AG04449 (cell line): ENCODE measurements at regions not wholly inside any gene's neighbourhood (a gene's known extent, or its start where the extent isn't known, plus 50 kb on each side); places are given as distances from the start of the nearest gene placed in this dataset.

Source experiments
- CTCF ChIA-PET: fragments of 350-600 bp; formaldehyde crosslinking; extraction: SDS; loops from one replicate; lab custom pipeline; 2021; ENCODE audit warnings: antibody characterized with exemption; lab: Yijun Ruan, JAX
- POLR2A ChIA-PET: fragments of 400-600, 350-600 bp; formaldehyde crosslinking; extraction: SDS; loops from one replicate; lab custom pipeline; 2020; ENCODE audit warnings: antibody characterized with exemption, inconsistent platforms; lab: Yijun Ruan, JAX
- DNase-seq: peaks from one replicate; pipeline ENCODE4 v3.0.0-alpha.2; 2010; ENCODE audit warnings: low read depth, low spot score
- H3K4me3 ChIP-seq: 2 replicates; pipeline ENCODE4 v1.5.1; 2011; ENCODE audit warnings: low read depth, mild to moderate bottlenecking, control low read depth, low read length
- CTCF ChIP-seq: IDR thresholded peaks from one replicate; pipeline ENCODE4 v1.5.1; 2011; ENCODE audit warnings: mild to moderate bottlenecking, moderate library complexity, low read length, control low read depth, inconsistent platforms; ENCODE audit not compliant: insufficient read depth; ENCODE audit errors: missing control alignments

DNA sequence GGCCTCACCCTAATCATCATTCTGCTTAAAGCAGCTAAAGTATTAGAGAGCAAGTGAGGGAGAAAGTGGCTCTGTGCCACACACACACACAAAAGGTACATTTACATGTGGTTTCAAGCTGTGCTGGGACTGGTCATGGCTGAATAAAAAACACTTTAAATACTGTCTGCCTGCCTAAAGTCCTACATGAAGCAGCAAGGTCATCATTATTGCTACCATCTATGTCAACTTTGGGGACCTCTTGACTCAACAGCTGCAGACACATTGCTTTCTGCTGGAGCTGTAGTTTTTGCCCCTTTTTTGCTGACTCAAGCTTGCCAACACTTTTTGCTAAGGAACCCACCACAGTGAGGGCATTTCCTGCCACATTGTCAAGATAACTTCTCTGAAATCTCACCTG, 1237.9 kb downstream of the ROBO2 start:
- CTCF ChIA-PET = interaction anchor here (1.2 kb wide), 1 partner anchor 12 kb away, joined by 3 read pairs; no protein-coding TSS in a partner anchor
- POLR2A ChIA-PET = no interaction called here
- no peak for DNase-seq

DNA sequence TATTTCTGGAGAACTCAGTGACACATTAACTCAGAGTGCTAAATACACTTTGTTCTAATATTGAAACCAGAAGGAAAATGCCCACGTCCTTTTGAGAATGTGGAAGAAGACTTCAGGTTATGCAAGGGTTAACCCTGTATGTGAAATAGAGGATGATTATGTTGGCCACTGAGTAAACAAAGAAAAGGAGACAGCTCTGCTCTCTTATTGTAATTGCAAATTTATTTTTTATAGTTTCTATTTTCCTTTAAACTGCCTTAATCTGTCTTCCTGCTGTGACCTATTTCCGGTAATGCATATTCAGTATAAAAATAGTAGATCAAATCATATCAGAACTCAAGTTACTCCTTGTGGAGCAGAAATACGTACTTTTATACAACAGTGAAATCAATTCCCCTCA, 1239.2 kb downstream of the ROBO2 start:
- POLR2A ChIA-PET = no interaction called here
- H3K4me3 ChIP-seq = no peak overlapping the region
- TF ChIP-seq CTCF = no peak
- CTCF ChIA-PET = no interaction called here
- DNase-seq = no peak

More for the DNA sequence above, 1237.9 kb downstream of the ROBO2 start:
- no peak overlapping the region for H3K4me3 ChIP-seq
- no peak for TF ChIP-seq CTCF

DNA sequence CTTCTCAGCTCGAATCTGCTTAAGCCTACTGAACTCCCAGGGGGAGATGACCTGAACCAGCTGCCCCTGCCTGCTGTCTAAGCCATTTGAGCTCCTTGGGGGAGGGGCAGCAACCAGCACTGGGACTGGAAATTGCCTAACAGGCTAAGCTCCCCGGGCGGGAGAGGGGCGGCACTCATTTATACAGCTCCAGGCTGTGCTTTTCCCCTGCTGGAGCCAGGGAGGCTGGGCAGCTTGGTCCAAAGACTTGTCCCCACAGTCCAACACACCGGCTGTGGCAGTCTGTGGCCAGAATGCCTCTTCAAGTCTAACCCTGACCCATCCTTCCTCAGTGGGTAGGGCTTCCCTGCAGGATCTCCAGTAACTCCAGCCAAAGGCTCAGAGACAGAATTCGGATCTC, 1241.5 kb downstream of the ROBO2 start:
- CTCF ChIA-PET = no interaction called here
- no peak overlapping the region for H3K4me3 ChIP-seq
- DNase-seq = no peak
- POLR2A ChIA-PET = no interaction called here
- TF ChIP-seq CTCF = no peak

GRCh38 chr3:78283994-78284393, 1244.1 kb downstream of the ROBO2 start:
- no peak overlapping the region for H3K4me3 ChIP-seq
- ChIA-PET CTCF (no interaction called here), POLR2A (no interaction called here)
- DNase-seq = no peak
- TF ChIP-seq CTCF = no peak

DNA sequence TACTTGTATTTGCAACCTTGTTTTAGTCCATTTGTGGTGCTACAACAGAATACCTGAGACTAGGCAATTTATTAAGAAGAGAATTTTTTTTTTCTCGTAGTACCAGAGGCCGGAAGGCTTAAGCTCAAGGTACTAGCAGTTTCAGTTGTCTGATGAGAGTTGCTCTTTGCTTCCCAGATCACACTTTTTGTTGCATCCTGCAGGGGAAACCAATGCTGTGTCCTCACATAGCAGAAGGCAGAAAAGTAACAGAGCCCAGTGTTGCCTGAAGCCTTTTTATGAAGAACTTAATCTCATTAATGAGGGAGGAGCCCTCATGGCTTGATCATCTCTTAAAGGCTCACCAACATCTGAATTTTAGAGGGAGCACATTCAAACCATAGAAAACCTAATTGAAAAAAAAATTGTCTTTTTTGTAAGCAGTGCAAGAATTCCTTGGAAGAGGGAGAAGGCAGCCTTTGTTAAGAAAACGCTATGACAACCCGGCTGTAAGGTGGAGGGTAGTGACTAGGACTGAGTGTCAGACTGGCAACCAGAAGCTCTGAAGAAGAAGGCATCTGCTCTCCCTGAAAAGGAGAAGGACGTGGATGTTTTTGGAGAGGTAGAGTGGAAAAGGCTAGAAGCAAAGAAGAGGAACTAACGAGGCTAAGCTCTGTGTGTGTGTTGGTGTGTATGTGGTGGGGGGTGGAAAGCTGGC, 1245.3 kb downstream of the ROBO2 start:
- CTCF ChIA-PET = no interaction called here
- POLR2A ChIA-PET = no interaction called here
- TF ChIP-seq CTCF = no peak
- DNase-seq = no peak
- no peak overlapping the region for H3K4me3 ChIP-seq

- H3K4me3 ChIP-seq = no peak overlapping the region
- peak; percentile 4 for DNase-seq
- ChIA-PET CTCF (no interaction called here), POLR2A (no interaction called here)
- TF ChIP-seq CTCF = no peak
Measured at GRCh38 chr3:78287085-78287484, 1247.2 kb downstream of the ROBO2 start.
